RWPE2 (cell line): ENCODE measurements at regions not wholly inside any gene's neighbourhood (a gene's known extent, or its start where the extent isn't known, plus 50 kb on each side); places are given as distances from the start of the nearest gene placed in this dataset.

ENCODE experiments used
- ATAC-seq: fragments of 200-7000 bp; cut with Tn5 transposase; 3 replicates; pipeline ENCODE4 v1.9.1; 2021; ENCODE audit warnings: low read depth
- DNase-seq: peaks from one replicate; pipeline ENCODE4 v3.0.0-alpha.2; 2020; ENCODE audit warnings: low spot score
- H3K27ac ChIP-seq: fragments of 450-650 bp; 2 replicates; pipeline ENCODE4 v1.5.1; 2017; ENCODE audit warnings: mild to moderate bottlenecking; ENCODE audit not compliant: poor library complexity, severe bottlenecking
- H3K27me3 ChIP-seq: fragments of 250-450 bp; sonication (Bioruptor Pico); 2 replicates; pipeline ENCODE4 v1.5.1; 2021; ENCODE audit warnings: mild to moderate bottlenecking, moderate library complexity; ENCODE audit not compliant: insufficient read depth, poor library complexity, severe bottlenecking
- H3K36me3 ChIP-seq: fragments of 250-450 bp; sonication (Bioruptor Pico); 2 replicates; pipeline ENCODE4 v1.5.1; 2020; ENCODE audit warnings: low read depth, mild to moderate bottlenecking, moderate library complexity
- H3K4me1 ChIP-seq: fragments of 250-450 bp; sonication (Bioruptor Pico); 2 replicates; pipeline ENCODE4 v1.5.1; 2021; ENCODE audit warnings: mild to moderate bottlenecking, moderate library complexity; ENCODE audit not compliant: insufficient read depth, poor library complexity, severe bottlenecking
- H3K4me3 ChIP-seq: fragments of 250-450 bp; sonication (Bioruptor Pico); 2 replicates; pipeline ENCODE4 v1.5.1; 2021; ENCODE audit warnings: mild to moderate bottlenecking, moderate library complexity; ENCODE audit not compliant: severe bottlenecking
- H3K9me3 ChIP-seq: fragments of 250-450 bp; sonication (Bioruptor Pico); 2 replicates; pipeline ENCODE4 v1.5.1; 2021; ENCODE audit warnings: mild to moderate bottlenecking, moderate library complexity; ENCODE audit not compliant: severe bottlenecking
- TF ChIP-seq, protein P1 (sequence below): fragments of 450-650 bp; IDR thresholded peaks from one replicate; pipeline ENCODE4 v1.5.1; 2017; ENCODE audit warnings: mild to moderate bottlenecking, moderate library complexity; ENCODE audit not compliant: poor library complexity, severe bottlenecking

DNA sequence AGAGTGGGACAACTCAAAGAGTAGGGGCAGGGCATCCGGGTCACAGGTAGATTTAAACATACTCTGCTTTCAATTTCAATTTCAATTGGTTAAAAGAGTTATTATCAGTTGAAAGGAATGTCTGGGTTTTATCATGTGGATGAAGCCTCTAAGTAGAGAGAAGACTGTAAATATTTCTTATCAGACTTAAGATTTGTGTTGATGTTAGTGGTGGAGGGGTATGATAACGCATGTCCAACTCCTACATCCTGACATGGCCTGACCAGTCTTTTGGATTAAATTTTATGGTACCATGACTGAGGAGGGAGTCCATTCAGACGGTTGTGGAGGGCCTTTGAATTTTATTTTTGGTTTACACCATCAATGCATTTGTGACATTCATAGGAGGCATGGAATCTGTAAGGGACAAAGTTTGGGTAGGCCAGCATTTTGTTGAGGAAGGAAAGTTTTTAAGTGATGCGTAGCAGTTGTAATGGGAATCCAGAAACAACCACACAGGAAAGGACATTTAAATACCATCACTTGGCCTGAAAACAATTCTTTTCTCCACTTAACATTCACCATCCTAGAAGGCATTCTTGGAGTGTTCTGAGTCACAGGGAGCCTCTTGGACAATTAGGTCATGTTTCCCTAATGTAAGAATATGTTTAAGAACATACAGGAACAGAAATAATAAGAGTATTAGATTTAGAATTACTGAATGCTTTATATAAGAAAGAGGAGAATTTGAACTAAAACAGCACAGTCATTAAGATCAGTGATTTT is 371.9 kb downstream of the ATP23 start:
- Histone ChIP-seq H3K27ac (peak overlapping the region; percentile 42), H3K9me3 (no peaks in the 10 kb centered on the region)

GRCh38 chr12:58314610-58315009 is 373.2 kb downstream of the ATP23 start:
- DNase-seq (no peak), ATAC-seq (no peak)
- Histone ChIP-seq H3K9me3 (no peaks in the 10 kb centered on the region), H3K27ac (peak overlapping the region; percentile 42), H3K27me3 (no peaks in the 10 kb centered on the region), H3K36me3 (no peaks in the 10 kb centered on the region), H3K4me1 (peaks cover 38% of the 10 kb centered on the region), H3K4me3 (no peak overlapping the region)
- TF ChIP-seq, protein P1, sequence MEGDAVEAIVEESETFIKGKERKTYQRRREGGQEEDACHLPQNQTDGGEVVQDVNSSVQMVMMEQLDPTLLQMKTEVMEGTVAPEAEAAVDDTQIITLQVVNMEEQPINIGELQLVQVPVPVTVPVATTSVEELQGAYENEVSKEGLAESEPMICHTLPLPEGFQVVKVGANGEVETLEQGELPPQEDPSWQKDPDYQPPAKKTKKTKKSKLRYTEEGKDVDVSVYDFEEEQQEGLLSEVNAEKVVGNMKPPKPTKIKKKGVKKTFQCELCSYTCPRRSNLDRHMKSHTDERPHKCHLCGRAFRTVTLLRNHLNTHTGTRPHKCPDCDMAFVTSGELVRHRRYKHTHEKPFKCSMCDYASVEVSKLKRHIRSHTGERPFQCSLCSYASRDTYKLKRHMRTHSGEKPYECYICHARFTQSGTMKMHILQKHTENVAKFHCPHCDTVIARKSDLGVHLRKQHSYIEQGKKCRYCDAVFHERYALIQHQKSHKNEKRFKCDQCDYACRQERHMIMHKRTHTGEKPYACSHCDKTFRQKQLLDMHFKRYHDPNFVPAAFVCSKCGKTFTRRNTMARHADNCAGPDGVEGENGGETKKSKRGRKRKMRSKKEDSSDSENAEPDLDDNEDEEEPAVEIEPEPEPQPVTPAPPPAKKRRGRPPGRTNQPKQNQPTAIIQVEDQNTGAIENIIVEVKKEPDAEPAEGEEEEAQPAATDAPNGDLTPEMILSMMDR = no peak

More for the DNA sequence above, 371.9 kb downstream of the ATP23 start:
- no peak for DNase-seq
- Histone ChIP-seq H3K4me3 (no peak overlapping the region), H3K4me1 (peaks cover 38% of the 10 kb centered on the region), H3K27me3 (no peaks in the 10 kb centered on the region), H3K36me3 (no peaks in the 10 kb centered on the region)
- TF ChIP-seq, protein P1 = no peak
- ATAC-seq = peak; percentile 37; the same call in 1 of the 3 replicates

DNA sequence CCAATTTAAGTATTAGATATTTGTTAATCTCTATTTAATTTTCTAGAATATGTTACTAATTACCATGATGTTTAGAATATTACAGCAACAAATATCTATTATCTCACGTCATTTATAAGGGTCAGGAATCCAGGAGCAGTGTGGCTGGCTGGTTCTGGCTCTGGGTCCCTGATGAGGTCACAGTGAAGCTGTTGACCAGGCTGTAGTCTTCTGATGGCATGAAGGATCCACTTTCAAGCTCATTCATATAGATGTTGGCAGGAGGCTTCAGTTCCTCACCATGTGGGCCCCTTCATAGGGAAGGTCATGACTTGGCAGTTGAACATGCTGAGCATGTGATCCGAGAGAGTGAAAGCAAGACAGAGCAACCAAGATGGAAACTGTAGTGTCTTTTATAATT is 375.6 kb downstream of the ATP23 start:
- H3K36me3 ChIP-seq = no peaks in the 10 kb centered on the region
- H3K27ac ChIP-seq = no peak overlapping the region
- H3K9me3 ChIP-seq = no peaks in the 10 kb centered on the region
- DNase-seq = no peak
- peaks cover 21% of the 10 kb centered on the region for H3K4me1 ChIP-seq
- TF ChIP-seq, protein P1 = no peak
- H3K4me3 ChIP-seq = no peak overlapping the region
- ATAC-seq = no peak
- H3K27me3 ChIP-seq = no peaks in the 10 kb centered on the region

GRCh38 chr12:58321414-58321813 is 380.0 kb downstream of the ATP23 start:
- Histone ChIP-seq H3K36me3 (no peaks in the 10 kb centered on the region), H3K27ac (no peak overlapping the region), H3K4me1 (no peaks in the 10 kb centered on the region), H3K4me3 (no peak overlapping the region), H3K9me3 (no peaks in the 10 kb centered on the region), H3K27me3 (no peaks in the 10 kb centered on the region)
- TF ChIP-seq, protein P1 = no peak
- no peak for ATAC-seq
- no peak for DNase-seq

GRCh38 chr12:58323676-58324075 is 382.3 kb downstream of the ATP23 start:
- no peaks in the 10 kb centered on the region for H3K36me3 ChIP-seq
- no peaks in the 10 kb centered on the region for H3K4me1 ChIP-seq
- ATAC-seq (no peak), DNase-seq (no peak)
- H3K9me3 ChIP-seq = no peaks in the 10 kb centered on the region
- H3K4me3 ChIP-seq = no peak overlapping the region
- no peak overlapping the region for H3K27ac ChIP-seq
- TF ChIP-seq, protein P1 = no peak
- no peaks in the 10 kb centered on the region for H3K27me3 ChIP-seq
